Renal cortical epithelial cell (primary cell): ENCODE measurements at regions not wholly inside any gene's neighbourhood (a gene's known extent, or its start where the extent isn't known, plus 50 kb on each side); places are given as distances from the start of the nearest gene placed in this dataset.

ENCODE experiments used
- DNase-seq: peaks from one replicate; pipeline ENCODE4 v3.0.0-alpha.2; 2011; ENCODE audit warnings: low read depth

DNA sequence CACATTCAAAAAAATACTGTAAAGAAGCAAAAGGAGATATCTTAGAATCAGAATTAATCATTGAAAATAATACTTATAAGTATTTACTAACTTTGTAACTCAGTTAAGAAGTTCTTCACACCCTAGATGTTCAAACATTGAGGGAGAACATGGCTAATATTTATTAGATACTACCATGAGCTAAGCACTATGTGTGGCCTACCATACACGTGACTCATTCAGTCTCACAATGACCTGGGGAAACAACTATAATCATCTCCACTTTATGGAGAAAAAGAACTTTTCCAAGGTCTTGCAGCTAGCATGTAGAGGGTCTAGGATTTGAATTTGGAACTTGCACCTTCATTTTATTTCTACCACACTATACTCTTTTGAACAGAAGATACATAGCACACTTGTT lies 361.9 kb upstream of the CFAP20DC start:
- DNase-seq = peak; percentile 77

DNA sequence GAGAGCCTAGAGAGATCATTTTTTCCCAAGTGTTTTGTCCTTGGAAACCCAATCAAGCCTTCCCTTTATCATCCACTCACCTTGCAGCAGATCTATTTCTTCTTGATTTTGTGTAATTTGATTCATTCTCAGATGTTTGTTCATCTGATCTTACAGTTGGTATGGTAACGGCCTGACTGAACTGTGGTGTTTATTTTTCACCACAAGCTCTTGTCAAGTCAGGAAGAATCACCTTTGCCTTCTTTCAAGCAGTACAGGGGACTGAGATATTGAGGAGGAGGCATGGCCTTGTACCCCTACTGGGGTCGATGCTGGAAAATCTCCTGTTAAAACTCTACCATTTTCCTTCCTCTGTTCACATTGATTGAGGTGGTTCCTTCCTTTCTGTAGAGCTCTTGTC lies 361.4 kb upstream of the CFAP20DC start:
- peak; percentile 57 for DNase-seq

GRCh38 chr3:59408047-59408624 lies 358.3 kb upstream of the CFAP20DC start:
- DNase-seq = peak; percentile 80

- DNase-seq = no peak
Measured at GRCh38 chr3:59407425-59407824, 357.6 kb upstream of the CFAP20DC start.

GRCh38 chr3:59406943-59407342 lies 357.1 kb upstream of the CFAP20DC start:
- DNase-seq = no peak

DNA sequence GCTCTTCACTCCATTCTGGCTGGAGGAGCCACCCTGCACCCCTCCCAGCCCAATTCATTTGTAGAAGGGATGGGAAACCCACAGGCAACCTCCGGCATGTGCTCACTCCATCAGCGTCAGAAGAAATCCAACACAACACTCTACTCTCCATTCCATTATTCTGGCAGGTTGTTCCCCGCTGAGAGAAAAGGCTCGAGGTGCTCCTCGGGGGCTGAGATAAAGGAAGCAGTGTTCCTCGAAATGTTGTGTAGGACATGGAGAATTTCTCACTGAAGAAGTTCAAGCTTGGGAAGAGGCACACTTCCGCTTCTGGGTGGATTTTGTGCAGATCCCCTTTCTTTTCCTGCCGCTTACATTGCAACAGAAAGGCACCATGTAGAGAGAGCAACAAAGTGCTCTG lies 355.0 kb upstream of the CFAP20DC start:
- DNase-seq = no peak

DNA sequence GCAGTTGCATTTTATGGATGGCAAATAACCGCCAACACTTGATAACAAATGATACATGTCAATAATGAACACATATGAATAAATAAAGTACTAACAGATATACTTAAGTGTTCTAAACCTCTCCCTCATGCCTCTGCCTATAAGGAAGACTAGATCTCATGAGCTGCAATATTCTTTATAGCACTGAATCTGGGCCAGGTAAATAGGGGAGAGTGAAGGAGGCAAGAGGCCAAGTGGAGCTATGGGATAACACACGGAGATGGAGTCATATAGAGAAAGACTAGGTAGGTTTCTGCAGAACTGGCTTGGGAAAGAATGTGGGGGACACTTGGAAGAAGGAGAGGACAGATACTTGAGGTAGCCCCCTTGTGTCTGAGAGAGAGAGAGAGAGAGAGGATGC lies 354.2 kb upstream of the CFAP20DC start:
- DNase-seq = no peak

GRCh38 chr3:59401924-59402323 lies 352.1 kb upstream of the CFAP20DC start:
- DNase-seq = no peak

GRCh38 chr3:59392116-59392515 lies 342.3 kb upstream of the CFAP20DC start:
- no peak for DNase-seq

- no peak for DNase-seq
Measured at GRCh38 chr3:59391131-59391530, 341.3 kb upstream of the CFAP20DC start.

DNA sequence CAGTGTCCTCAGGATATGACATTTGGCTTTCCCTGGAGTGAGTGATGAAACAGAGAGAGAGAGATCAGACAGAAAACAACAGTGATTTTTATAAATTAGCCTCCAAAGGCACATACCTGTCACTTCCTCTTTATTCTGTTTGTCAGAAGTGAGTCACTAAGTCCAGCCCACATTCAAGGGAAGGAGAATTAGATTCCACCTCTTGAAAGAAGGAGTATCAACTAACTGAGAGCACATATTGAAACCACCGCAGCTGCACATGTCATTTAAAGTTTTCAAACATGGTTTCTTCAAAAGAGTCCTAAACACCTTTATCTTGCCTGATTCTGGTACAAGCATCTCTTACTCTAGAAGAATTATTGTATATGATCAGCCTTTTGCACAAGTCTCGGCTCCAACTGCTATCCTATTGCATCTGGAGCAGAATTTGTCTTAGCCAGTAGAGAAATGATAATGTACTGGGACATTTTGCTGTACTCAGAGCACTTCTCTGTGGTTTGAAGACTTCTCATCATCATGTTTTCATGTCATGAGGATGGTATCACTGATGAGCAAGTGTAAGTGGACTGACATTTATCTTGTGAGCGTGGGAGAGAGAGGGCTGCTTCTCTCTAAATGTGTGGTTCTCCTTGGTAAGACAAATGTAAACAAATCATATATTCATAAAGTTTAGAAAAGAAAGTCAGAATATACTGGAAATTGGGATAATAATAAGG lies 338.9 kb upstream of the CFAP20DC start:
- peak; percentile 34 for DNase-seq

- peak; percentile 56 for DNase-seq
Measured at GRCh38 chr3:59386165-59386564, 336.3 kb upstream of the CFAP20DC start.

GRCh38 chr3:59385547-59385946 lies 335.7 kb upstream of the CFAP20DC start:
- no peak for DNase-seq

DNA sequence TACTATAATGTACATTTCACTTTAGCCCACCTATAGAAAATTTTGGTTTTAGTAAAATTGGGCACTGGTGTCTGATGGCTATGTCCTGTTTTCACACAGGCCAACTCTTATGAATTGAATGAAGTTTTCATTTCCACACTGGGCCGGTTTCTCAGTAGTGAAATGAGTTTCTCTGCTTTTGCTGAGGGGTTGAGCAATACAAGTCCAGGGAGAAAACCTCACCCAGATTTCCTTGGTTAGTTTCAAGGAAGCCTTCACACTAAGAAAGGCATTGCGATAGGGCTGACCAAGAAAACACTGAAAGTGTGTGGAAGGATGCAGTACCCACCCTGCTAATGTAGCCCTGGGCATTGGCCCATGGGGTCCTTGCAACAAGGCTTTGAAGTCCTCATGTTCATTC lies 331.5 kb upstream of the CFAP20DC start:
- DNase-seq = no peak

- DNase-seq = no peak
Measured at GRCh38 chr3:59380146-59380545, 330.3 kb upstream of the CFAP20DC start.

DNA sequence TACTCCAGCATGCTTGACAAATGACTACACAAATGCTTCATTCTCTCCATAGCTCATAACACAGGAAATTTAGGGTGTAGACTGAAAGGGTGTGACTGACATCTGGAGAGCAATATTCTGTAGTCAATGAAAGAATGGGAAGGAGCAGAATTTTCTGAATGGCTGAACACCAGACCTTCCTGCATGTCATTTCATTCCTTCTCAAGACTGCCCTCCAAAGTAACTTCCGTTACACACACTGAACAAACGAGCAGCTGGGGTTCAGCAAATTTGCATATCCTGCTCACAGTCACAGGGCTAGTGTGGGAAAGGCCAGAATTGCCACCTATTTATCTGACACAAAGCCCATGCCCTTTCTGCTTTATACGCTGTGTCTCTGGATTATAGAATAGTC lies 325.0 kb upstream of the CFAP20DC start:
- DNase-seq = no peak

DNA sequence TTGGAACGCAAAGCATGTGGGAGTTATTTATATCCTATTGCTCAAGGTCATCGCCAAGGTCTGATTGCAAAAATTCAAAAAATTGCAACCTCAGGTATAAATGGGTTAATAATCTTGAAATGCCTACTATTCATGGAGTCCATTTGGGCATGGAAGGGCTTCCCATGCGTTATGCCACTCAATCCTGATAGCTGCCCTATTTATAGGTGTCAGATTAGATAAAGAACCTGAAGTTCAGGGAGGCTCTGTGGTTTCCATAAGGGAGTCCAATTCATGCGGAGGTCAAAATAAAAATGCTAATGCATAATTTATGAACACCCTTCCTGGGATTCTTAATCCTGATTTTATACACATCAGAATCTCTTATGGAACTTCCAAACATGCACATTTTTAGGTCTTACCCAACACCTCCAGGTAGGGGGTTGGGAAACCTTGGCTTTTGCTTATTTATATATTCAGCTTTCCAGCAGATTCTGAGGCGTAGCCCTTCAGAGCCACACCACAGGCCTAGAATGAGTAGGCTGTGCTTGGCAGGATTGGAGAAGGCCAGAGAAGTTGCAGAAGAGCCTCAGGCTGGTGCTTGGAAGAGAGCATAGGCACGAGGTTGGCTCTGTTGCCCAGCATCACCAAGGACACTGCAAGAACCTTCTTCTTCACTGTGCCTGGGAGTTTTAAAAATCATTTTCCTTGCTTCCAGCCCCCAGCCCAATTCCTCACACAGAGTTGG lies 324.4 kb upstream of the CFAP20DC start:
- no peak for DNase-seq

DNA sequence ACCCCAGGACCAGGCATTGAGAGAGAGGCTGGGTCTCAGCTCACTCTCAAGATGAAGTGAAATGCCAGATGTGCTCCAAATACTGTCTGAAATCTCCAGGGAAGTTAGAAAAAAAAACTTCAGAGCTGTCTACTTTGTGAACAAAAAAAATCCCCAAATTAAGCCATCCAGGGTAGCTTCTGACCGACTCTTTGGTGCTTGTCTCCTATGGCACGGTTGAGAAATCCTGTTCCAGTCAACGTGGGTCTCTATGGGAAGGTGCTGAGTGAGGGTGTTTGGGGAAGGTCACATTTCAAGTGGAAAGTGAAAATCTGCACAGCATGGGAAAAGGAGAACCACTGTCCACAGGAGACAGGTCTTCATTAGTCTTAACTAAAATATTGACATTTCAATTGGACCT lies 322.5 kb upstream of the CFAP20DC start:
- no peak for DNase-seq

GRCh38 chr3:59368900-59369675 lies 319.3 kb upstream of the CFAP20DC start:
- DNase-seq = no peak

DNA sequence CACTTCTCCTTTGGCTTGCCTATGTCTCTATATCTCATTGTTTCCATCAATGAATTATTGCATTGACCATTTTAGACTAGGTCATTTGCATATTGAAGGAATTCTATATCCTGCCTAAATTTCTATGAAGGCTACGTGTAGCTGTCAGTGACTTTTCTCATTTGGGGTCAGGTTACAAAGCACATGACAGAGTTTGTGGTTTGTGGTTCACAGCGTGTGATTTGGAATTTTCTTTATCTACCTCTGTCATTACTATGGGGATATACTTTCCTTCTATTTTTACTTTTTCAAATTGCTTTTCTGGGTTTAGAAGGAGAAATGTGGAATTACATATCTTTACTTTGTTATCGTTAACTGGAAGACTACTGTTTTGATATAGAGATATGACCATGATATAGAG lies 317.3 kb upstream of the CFAP20DC start:
- peak; percentile 35 for DNase-seq

GRCh38 chr3:59366218-59366617 lies 316.4 kb upstream of the CFAP20DC start:
- DNase-seq = no peak

- peak; percentile 14 for DNase-seq
Measured at GRCh38 chr3:59364496-59364895, 314.7 kb upstream of the CFAP20DC start.
